Spleen (tissue), 11 donors: ENCODE measurements at regions not wholly inside any gene's neighbourhood (a gene's known extent, or its start where the extent isn't known, plus 50 kb on each side); places are given as distances from the start of the nearest gene placed in this dataset.

Experiments used
- DNase-seq: peaks from one replicate; pipeline ENCODE4 v3.0.0-alpha.2; 2020
- H3K27ac ChIP-seq, 8 donors: fragments of 200-600 bp; sonication (generic) in 7 of 8; 1 replicate in 4 of 8; 2 replicates in 4 of 8; pipeline versions ENCODE4 v1.5.0 to v1.8.0; 2016 to 2021; ENCODE audit warnings: inconsistent platforms in 4 of 8, mild to moderate bottlenecking in 4 of 8, moderate library complexity in 1 of 8
- H3K27me3 ChIP-seq, 7 donors: fragments of 200-600 bp; sonication (generic) in 6 of 7; replicated peaks in 1 of 7; 1 replicate in 4 of 7; 2 replicates in 3 of 7; pipeline versions ENCODE4 v1.5.0 to v1.8.0; 2016 to 2021; ENCODE audit warnings: inconsistent platforms in 3 of 7, mild to moderate bottlenecking in 1 of 7
- H3K36me3 ChIP-seq, 6 donors: fragments of 200-600 bp; sonication (generic) in 5 of 6; 1 replicate in 4 of 6; 2 replicates in 2 of 6; pipeline versions ENCODE4 v1.5.0 to v1.8.0; 2016 to 2021; ENCODE audit warnings: inconsistent platforms in 2 of 6
- H3K4me1 ChIP-seq, 6 donors: fragments of 200-600 bp; sonication (generic) in 5 of 6; 1 replicate in 3 of 6; 2 replicates in 3 of 6; pipeline versions ENCODE4 v1.5.0 to v1.8.0; 2016 to 2021; ENCODE audit warnings: inconsistent platforms in 3 of 6
- H3K4me3 ChIP-seq, 8 donors: fragments of 200-600 bp; sonication (generic) in 7 of 8; 1 replicate in 4 of 8; 2 replicates in 4 of 8; pipeline versions ENCODE4 v1.5.0 to v1.8.0; 2016 to 2021; ENCODE audit warnings: inconsistent platforms in 4 of 8, mild to moderate bottlenecking in 4 of 8, moderate library complexity in 2 of 8
- H3K9me3 ChIP-seq, 8 donors: fragments of 200-600 bp; sonication (generic) in 7 of 8; 1 replicate in 4 of 8; 2 replicates in 4 of 8; pipeline versions ENCODE4 v1.5.0 to v1.8.0; 2016 to 2021; ENCODE audit warnings: inconsistent platforms in 4 of 8
- POLR2A ChIP-seq, 3 donors: fragments of 450-650 bp; IDR thresholded peaks; one replicate each; pipeline ENCODE4 v1.5.1; 2017; ENCODE audit warnings: antibody characterized with exemption in 3 of 3, mild to moderate bottlenecking in 1 of 3
- POLR2AphosphoS5 ChIP-seq, 3 donors: sonication (generic); formaldehyde crosslinking; IDR thresholded peaks; one replicate each; pipeline ENCODE4 v1.5.1; 2017; ENCODE audit warnings: antibody characterized with exemption in 3 of 3
- WGBS, 5 donors: extraction: QIAGEN DNeasy Blood & Tissue Kit in 3 of 5; methylation state at CpG; one replicate each; pipeline versions ENCODE4 v1.1.5 to v1.1.7; 2013 to 2018; 5-methylcytosine and 5-hydroxymethylcytosine counted together
- intact Hi-C: fragments of 100-400 bp; cut with DNase I; formaldehyde crosslinking; loops from one replicate; pipeline ENCODE4 v1.15.0; 2023; ENCODE audit warnings: low total_unique reads
- TF ChIP-seq, protein P1 (sequence below), 11 experiments: fragments of 200-600 bp in 7 of 11; fragments of 450-650 bp in 4 of 11; sonication (generic) in 4 of 11; IDR thresholded peaks in 8 of 11; conservative IDR thresholded peaks in 3 of 11; 1 replicate in 7 of 11; 2 replicates in 4 of 11; pipeline versions ENCODE4 v1.4.0 to v1.8.0; 2016 to 2021; ENCODE audit warnings: antibody characterized with exemption in 11 of 11, inconsistent platforms in 4 of 11, mild to moderate bottlenecking in 1 of 11
- donor health status: healthy with polysubstance abuse.
- donor health status: DM: no; HTN: no; CAD: no; lungs with moderate emphysema.
- donor health status: DM: no; HTN: no; CAD: no.
- donor health status: Bipolar disorder and iron deficiency.
- donor health status: healthy.
- donor health status: DM: no; HTN: no; CAD: no.
- donor health status: DM: yes; HTN: yes; CAD: no.

DNA sequence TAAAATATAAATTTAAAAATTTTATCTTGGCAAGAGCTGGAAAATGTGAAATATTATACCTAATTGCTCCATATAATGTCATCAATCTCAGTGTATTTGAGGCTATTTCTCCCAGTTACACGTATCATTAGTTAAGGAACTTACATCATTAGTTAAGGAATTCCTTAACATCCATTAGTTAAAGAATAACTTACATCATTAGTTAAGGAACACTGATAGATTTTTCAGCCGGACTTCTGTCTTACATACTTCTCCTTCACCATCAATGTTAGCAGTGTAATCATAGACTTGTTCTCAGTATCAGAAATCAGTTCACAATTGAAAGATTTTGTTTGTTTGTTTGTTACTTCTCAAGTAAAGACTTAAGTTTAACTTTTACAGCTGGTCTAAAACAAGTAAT is 524.4 kb upstream of the CHD1 start:
- no peak overlapping the region for H3K4me3 ChIP-seq
- no peak for DNase-seq
- 78 to 88% (median 84%) methylated on average over 2 of the region's 2 CpGs for WGBS, 5 donors
- no peaks in the 10 kb centered on the region for H3K27me3 ChIP-seq
- intact Hi-C loops = no loop called here
- TF ChIP-seq POLR2AphosphoS5 (IDR thresholded peaks at IDR 0.05) (no peak), POLR2A (IDR thresholded peaks at IDR 0.05) (no peak)
- TF ChIP-seq, protein P1, sequence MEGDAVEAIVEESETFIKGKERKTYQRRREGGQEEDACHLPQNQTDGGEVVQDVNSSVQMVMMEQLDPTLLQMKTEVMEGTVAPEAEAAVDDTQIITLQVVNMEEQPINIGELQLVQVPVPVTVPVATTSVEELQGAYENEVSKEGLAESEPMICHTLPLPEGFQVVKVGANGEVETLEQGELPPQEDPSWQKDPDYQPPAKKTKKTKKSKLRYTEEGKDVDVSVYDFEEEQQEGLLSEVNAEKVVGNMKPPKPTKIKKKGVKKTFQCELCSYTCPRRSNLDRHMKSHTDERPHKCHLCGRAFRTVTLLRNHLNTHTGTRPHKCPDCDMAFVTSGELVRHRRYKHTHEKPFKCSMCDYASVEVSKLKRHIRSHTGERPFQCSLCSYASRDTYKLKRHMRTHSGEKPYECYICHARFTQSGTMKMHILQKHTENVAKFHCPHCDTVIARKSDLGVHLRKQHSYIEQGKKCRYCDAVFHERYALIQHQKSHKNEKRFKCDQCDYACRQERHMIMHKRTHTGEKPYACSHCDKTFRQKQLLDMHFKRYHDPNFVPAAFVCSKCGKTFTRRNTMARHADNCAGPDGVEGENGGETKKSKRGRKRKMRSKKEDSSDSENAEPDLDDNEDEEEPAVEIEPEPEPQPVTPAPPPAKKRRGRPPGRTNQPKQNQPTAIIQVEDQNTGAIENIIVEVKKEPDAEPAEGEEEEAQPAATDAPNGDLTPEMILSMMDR (IDR thresholded peaks at IDR 0.05 in 8 of 11, conservative IDR thresholded peaks at IDR 0.05 in 3 of 11) = no peak
- no peaks in the 10 kb centered on the region for H3K36me3 ChIP-seq
- no peak overlapping the region for H3K27ac ChIP-seq
- no peaks in the 10 kb centered on the region for H3K4me1 ChIP-seq
- H3K9me3 ChIP-seq = no peaks in the 10 kb centered on the region

DNA sequence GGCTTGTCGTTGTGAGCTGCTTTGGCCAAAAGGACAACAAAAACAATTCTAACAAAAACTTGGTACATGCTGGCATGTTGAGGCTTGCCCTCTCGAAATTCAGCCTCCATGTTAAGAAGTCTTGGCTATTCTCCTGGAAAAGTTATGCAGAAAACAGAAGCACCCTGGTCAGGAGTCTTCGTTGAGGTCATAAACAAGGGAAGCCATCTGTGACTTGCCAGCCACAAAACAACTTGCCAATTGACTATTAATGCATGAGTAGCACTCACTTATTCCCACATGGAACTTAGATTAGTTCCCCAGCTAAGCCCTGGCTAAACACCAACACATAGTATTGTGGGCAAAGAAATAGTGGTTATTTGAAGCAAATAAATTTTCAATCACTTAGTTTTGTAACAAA is 521.0 kb upstream of the CHD1 start:
- intact Hi-C loops = no loop called here
- no peaks in the 10 kb centered on the region for H3K27me3 ChIP-seq
- H3K27ac ChIP-seq = no peak overlapping the region
- no peaks in the 10 kb centered on the region for H3K36me3 ChIP-seq
- WGBS, 5 donors = 58 to 68% (median 63%) methylated on average over 3 of the region's 3 CpGs
- no peaks in the 10 kb centered on the region for H3K9me3 ChIP-seq
- no peak for DNase-seq
- H3K4me3 ChIP-seq = no peak overlapping the region
- H3K4me1 ChIP-seq = no peaks in the 10 kb centered on the region
- TF ChIP-seq, protein P1 (IDR thresholded peaks at IDR 0.05 in 8 of 11, conservative IDR thresholded peaks at IDR 0.05 in 3 of 11) = no peak
- TF ChIP-seq POLR2AphosphoS5 (IDR thresholded peaks at IDR 0.05) (no peak), POLR2A (IDR thresholded peaks at IDR 0.05) (no peak)

DNA sequence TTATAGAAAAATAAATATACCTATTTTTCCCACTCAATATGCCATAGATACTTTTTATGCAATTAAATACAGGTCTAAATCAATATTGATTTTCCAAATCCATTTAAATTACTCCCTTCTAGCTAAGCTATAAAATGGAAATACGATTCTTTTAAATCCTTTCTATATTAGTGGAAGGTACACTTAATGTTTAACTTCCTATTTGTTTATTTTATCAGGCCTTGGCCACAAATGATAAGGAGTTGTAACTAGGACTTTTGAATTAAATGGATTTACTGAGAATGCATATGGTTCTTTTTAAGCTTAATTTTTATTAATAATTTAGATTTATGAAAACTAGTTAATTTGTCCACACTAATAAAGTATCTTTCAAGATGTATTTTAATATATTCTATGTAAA is 517.0 kb upstream of the CHD1 start:
- H3K4me3 ChIP-seq = no peak overlapping the region
- TF ChIP-seq POLR2AphosphoS5 (IDR thresholded peaks at IDR 0.05) = no peak
- H3K27me3 ChIP-seq = no peaks in the 10 kb centered on the region
- H3K4me1 ChIP-seq = no peaks in the 10 kb centered on the region
- H3K36me3 ChIP-seq = no peaks in the 10 kb centered on the region
- WGBS, 5 donors = 63 to 92% (median 78%) methylated on average over 1 of the region's 1 CpG
- H3K9me3 ChIP-seq = no peaks in the 10 kb centered on the region
- H3K27ac ChIP-seq = no peak overlapping the region
- DNase-seq = no peak
- intact Hi-C loops = no loop called here

DNA sequence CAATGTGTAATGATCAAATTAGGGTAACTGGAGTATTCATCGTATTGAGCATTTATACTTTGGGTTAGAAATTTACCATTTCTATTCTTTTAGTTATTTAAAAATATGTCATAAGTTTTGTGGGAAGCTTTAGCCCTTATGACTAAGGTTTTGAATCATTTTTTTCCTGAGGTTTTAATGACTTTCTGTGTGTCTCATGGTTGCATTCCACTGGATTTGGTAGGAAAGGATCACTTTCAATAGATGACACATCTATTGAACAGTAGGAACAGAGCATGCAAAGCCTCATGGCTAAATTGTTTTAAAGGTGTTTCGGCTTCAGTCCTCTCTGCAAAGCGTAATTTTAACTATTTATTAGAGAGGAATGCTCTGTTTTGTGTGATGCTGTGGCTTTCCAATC is 512.4 kb upstream of the CHD1 start:
- intact Hi-C loops = no loop called here
- Histone ChIP-seq H3K36me3 (no peaks in the 10 kb centered on the region), H3K4me3 (no peak overlapping the region), H3K27me3 (no peaks in the 10 kb centered on the region), H3K27ac (no peak overlapping the region), H3K9me3 (no peaks in the 10 kb centered on the region), H3K4me1 (no peaks in the 10 kb centered on the region)
- 78 to 85% (median 83%) methylated on average over 3 of the region's 3 CpGs for WGBS, 5 donors
- DNase-seq = no peak
- TF ChIP-seq POLR2AphosphoS5 (IDR thresholded peaks at IDR 0.05) (no peak), POLR2A (IDR thresholded peaks at IDR 0.05) (no peak)
- TF ChIP-seq, protein P1 (IDR thresholded peaks at IDR 0.05 in 8 of 11, conservative IDR thresholded peaks at IDR 0.05 in 3 of 11) = no peak

DNA sequence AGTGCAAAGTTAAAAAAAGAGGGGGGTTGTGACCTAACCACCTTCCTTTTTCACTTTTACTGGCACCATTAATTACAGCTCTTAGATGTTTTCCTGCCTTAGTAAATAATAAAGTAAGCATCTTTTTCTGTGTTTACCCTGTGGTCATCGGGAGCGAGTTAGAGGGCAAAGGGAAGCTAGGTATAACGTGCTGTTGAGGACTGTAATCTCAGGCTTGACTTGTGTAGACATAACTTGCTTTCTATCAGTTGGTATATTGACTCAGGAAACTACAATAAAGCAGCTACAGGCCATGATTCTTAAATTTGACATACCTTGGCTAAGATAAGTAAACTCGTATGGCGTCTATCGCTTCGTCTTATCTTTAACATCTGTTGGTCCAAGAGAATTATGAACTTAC is 509.8 kb upstream of the CHD1 start:
- TF ChIP-seq POLR2A (IDR thresholded peaks at IDR 0.05) (no peak), POLR2AphosphoS5 (IDR thresholded peaks at IDR 0.05) (no peak)
- TF ChIP-seq, protein P1 (IDR thresholded peaks at IDR 0.05 in 8 of 11, conservative IDR thresholded peaks at IDR 0.05 in 3 of 11) = no peak
- Histone ChIP-seq H3K27ac (no peak overlapping the region), H3K4me3 (no peak overlapping the region), H3K9me3 (no peaks in the 10 kb centered on the region), H3K27me3 (no peaks in the 10 kb centered on the region), H3K4me1 (no peaks in the 10 kb centered on the region), H3K36me3 (no peaks in the 10 kb centered on the region)
- DNase-seq = no peak
- 79 to 84% (median 81%) methylated on average over 7 of the region's 7 CpGs for WGBS, 5 donors
- intact Hi-C loops = no loop called here
